ENCODE measurements at regions not wholly inside any gene's neighbourhood (a gene's known extent, or its start where the extent isn't known, plus 50 kb on each side); places are given as distances from the start of the nearest gene placed in this dataset.

DNA sequence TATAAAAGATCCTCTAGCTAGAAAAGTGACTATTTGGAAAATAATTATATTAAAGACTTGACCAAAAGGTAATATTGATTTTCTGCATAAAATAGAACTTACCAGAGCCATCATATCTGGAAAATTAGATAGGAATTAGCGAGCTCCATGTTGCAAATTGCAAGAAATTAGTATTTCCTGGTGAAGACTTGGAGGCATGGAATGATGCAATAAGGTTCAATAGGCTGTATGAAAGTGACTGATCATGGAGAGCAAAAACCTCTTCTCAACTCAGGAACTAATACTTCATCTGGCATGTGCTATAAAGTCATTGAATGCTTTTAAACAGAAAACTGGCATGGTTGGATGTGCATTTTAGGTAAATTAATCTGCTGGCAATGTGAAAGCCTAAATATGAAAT, 66.3 kb upstream of the UFM1 start:
- TF ChIP-seq, protein P1, sequence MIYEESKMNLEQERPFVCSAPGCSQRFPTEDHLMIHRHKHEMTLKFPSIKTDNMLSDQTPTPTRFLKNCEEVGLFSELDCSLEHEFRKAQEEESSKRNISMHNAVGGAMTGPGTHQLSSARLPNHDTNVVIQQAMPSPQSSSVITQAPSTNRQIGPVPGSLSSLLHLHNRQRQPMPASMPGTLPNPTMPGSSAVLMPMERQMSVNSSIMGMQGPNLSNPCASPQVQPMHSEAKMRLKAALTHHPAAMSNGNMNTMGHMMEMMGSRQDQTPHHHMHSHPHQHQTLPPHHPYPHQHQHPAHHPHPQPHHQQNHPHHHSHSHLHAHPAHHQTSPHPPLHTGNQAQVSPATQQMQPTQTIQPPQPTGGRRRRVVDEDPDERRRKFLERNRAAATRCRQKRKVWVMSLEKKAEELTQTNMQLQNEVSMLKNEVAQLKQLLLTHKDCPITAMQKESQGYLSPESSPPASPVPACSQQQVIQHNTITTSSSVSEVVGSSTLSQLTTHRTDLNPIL (CRISPR knock-in tag; IDR thresholded peaks at IDR 0.05; ENCODE audit: low read depth): no peak
- TF ChIP-seq TCF4 (CRISPR knock-in tag; IDR thresholded peaks at IDR 0.05; ENCODE audit: borderline replicate concordance) (no peak), ZFP30 (CRISPR knock-in tag; IDR thresholded peaks at IDR 0.05) (no peak), ZC3H10 (CRISPR knock-in tag; IDR thresholded peaks at IDR 0.05) (no peak), BACH2 (CRISPR knock-in tag; IDR thresholded peaks at IDR 0.05; ENCODE audit: borderline replicate concordance) (no peak), CSDC2 (CRISPR knock-in tag; IDR thresholded peaks at IDR 0.05) (no peak), ESRRG (CRISPR knock-in tag; IDR thresholded peaks at IDR 0.05) (no peak), RARB (CRISPR knock-in tag; IDR thresholded peaks at IDR 0.05) (no peak), ZNF70 (CRISPR knock-in tag; IDR thresholded peaks at IDR 0.05) (no peak), GLIS3 (CRISPR knock-in tag; IDR thresholded peaks at IDR 0.05) (no peak), PPARA (CRISPR knock-in tag; IDR thresholded peaks at IDR 0.05; ENCODE audit: borderline replicate concordance) (no peak), SNAI2 (CRISPR knock-in tag; IDR thresholded peaks at IDR 0.05) (no peak), ZNF8 (CRISPR knock-in tag; IDR thresholded peaks at IDR 0.05) (no peak), ZNF565 (CRISPR knock-in tag; conservative IDR thresholded peaks at IDR 0.05; ENCODE audit: low read depth) (no peak), ISL1 (CRISPR knock-in tag; IDR thresholded peaks at IDR 0.05) (no peak)
- TF ChIP-seq, protein P2, sequence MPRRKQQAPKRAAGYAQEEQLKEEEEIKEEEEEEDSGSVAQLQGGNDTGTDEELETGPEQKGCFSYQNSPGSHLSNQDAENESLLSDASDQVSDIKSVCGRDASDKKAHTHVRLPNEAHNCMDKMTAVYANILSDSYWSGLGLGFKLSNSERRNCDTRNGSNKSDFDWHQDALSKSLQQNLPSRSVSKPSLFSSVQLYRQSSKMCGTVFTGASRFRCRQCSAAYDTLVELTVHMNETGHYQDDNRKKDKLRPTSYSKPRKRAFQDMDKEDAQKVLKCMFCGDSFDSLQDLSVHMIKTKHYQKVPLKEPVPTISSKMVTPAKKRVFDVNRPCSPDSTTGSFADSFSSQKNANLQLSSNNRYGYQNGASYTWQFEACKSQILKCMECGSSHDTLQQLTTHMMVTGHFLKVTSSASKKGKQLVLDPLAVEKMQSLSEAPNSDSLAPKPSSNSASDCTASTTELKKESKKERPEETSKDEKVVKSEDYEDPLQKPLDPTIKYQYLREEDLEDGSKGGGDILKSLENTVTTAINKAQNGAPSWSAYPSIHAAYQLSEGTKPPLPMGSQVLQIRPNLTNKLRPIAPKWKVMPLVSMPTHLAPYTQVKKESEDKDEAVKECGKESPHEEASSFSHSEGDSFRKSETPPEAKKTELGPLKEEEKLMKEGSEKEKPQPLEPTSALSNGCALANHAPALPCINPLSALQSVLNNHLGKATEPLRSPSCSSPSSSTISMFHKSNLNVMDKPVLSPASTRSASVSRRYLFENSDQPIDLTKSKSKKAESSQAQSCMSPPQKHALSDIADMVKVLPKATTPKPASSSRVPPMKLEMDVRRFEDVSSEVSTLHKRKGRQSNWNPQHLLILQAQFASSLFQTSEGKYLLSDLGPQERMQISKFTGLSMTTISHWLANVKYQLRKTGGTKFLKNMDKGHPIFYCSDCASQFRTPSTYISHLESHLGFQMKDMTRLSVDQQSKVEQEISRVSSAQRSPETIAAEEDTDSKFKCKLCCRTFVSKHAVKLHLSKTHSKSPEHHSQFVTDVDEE (CRISPR knock-in tag; IDR thresholded peaks at IDR 0.05): no peak
- TF ChIP-seq, protein P3, sequence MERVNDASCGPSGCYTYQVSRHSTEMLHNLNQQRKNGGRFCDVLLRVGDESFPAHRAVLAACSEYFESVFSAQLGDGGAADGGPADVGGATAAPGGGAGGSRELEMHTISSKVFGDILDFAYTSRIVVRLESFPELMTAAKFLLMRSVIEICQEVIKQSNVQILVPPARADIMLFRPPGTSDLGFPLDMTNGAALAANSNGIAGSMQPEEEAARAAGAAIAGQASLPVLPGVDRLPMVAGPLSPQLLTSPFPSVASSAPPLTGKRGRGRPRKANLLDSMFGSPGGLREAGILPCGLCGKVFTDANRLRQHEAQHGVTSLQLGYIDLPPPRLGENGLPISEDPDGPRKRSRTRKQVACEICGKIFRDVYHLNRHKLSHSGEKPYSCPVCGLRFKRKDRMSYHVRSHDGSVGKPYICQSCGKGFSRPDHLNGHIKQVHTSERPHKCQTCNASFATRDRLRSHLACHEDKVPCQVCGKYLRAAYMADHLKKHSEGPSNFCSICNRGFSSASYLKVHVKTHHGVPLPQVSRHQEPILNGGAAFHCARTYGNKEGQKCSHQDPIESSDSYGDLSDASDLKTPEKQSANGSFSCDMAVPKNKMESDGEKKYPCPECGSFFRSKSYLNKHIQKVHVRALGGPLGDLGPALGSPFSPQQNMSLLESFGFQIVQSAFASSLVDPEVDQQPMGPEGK (CRISPR knock-in tag; IDR thresholded peaks at IDR 0.05; ENCODE audit: borderline replicate concordance): no peak
- TF ChIP-seq, protein P4, sequence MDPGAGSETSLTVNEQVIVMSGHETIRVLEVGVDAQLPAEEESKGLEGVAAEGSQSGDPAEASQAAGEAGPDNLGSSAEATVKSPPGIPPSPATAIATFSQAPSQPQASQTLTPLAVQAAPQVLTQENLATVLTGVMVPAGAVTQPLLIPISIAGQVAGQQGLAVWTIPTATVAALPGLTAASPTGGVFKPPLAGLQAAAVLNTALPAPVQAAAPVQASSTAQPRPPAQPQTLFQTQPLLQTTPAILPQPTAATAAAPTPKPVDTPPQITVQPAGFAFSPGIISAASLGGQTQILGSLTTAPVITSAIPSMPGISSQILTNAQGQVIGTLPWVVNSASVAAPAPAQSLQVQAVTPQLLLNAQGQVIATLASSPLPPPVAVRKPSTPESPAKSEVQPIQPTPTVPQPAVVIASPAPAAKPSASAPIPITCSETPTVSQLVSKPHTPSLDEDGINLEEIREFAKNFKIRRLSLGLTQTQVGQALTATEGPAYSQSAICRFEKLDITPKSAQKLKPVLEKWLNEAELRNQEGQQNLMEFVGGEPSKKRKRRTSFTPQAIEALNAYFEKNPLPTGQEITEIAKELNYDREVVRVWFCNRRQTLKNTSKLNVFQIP (CRISPR knock-in tag; IDR thresholded peaks at IDR 0.05; ENCODE audit: borderline replicate concordance, low read depth): no peak
- ATAC-seq: no peak

DNA sequence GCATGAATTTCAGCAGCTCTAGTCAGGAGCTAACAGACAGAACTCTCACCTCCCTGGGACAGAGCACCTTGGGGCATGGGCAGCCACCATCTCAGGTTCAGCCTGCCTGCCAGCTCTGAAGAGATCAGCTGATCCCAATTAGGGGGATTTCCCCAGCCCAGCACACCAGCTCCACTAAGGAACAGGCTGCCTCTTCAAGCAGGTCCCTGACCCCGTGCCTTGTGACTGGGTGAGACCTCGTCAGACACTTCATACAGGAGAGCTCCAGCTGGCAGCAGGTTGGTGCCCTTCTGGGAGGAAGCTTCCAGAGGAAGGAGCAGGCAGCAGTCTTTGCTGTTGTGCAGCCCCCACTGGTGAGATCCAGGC, 84.5 kb upstream of the UFM1 start:
- TF ChIP-seq SNAI2 (CRISPR knock-in tag; IDR thresholded peaks at IDR 0.05) (no peak), BACH2 (CRISPR knock-in tag; IDR thresholded peaks at IDR 0.05; ENCODE audit: borderline replicate concordance) (no peak), RARB (CRISPR knock-in tag; IDR thresholded peaks at IDR 0.05) (no peak), ZNF70 (CRISPR knock-in tag; IDR thresholded peaks at IDR 0.05) (no peak), CSDC2 (CRISPR knock-in tag; IDR thresholded peaks at IDR 0.05) (no peak), TOX (CRISPR knock-in tag; IDR thresholded peaks at IDR 0.05; ENCODE audit: borderline replicate concordance) (no peak)

DNA sequence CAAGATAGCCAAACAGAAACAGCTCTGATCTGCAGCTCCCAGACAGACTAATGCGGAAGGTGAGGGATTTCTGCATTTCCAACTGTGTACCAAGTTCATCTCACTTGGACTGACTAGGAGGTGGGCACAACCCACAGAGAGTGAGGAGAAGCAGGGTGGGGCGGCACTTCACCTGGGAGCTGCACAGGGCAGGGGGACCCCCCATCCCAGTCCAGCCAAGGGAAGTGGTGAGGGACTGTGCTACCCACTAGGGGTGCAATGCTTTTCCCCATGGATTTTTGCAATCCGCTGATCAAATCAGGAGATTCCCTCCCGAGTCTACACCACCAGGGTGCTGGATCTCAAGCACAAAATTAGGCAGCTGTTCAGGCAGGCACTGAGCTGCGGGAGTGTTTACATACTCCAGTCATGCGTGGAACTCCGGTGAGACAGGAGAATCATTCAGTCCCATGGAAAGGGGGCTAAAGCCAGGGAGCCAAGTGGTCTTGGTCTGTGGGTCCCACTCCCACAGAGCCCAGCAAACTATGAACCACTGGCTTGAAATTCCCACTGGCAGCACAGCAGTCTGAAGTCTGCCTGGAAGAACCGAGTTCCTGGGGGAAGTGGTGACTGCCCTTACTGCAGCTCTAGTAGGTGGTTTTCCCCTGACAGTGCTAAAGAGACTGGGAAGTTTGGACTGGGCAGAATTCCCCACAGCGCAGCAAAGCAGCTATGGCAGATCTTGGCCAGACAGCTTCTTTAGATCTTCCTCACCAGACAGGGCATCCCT, 85.1 kb upstream of the UFM1 start:
- TF ChIP-seq SNAI2 (CRISPR knock-in tag; IDR thresholded peaks at IDR 0.05): no peak
- TF ChIP-seq TCF4 (CRISPR knock-in tag; IDR thresholded peaks at IDR 0.05; ENCODE audit: borderline replicate concordance): no peak
- TF ChIP-seq, protein P3 (CRISPR knock-in tag; IDR thresholded peaks at IDR 0.05; ENCODE audit: borderline replicate concordance): no peak
- TF ChIP-seq, protein P4 (CRISPR knock-in tag; IDR thresholded peaks at IDR 0.05; ENCODE audit: borderline replicate concordance, low read depth): no peak
- no peak for ATAC-seq

More for the DNA sequence above, 84.5 kb upstream of the UFM1 start:
- ATAC-seq: no peak
